ENCODE measurements at regions not wholly inside any gene's neighbourhood (a gene's known extent, or its start where the extent isn't known, plus 50 kb on each side); places are given as distances from the start of the nearest gene placed in this dataset.

- Mint-ChIP-seq H3K36me3 (no peaks in the 10 kb centered on the region), H3K27me3 (peaks cover 0 to 16% (median 8%) of the 10 kb centered on the region in 5 donors), H3K4me1 (no peaks in the 10 kb centered on the region), H3K4me3 (no peak overlapping the region), H3K27ac (no peak overlapping the region), H3K9me3 (no peaks in the 10 kb centered on the region)
- POLR2A ChIA-PET: no interaction called here
- Histone ChIP-seq H3K9me3 (ENCODE audit: control insufficient read depth in 2 of 3, low read length in 3 of 3) (no peaks in the 10 kb centered on the region), H3K4me3 (ENCODE audit: low read length) (no peak overlapping the region), H3K27ac (ENCODE audit: low read depth, low read length) (no peak overlapping the region), H3K27me3 (ENCODE audit: control insufficient read depth in 2 of 2, insufficient read depth in 2 of 2, low read length in 2 of 2) (no peaks in the 10 kb centered on the region), H3K36me3 (ENCODE audit: control insufficient read depth in 2 of 3, insufficient read depth in 3 of 3, low read length in 3 of 3) (no peaks in the 10 kb centered on the region), H3K4me1 (ENCODE audit: control insufficient read depth in 2 of 2, insufficient read depth in 2 of 2, low read length in 2 of 2) (no peaks in the 10 kb centered on the region)
- CTCF ChIA-PET: no interaction called here
- peak; percentile 44 for ATAC-seq
- DNase-seq: no peak
- intact Hi-C loops (cut with micrococcal nuclease): no loop called here
Observed at GRCh38 chr6:97399208-97399607, 116.2 kb upstream of the MMS22L start.

GRCh38 chr6:97401533-97401932 lies 118.5 kb upstream of the MMS22L start:
- ChIA-PET CTCF (no interaction called here), POLR2A (no interaction called here)
- H3K27ac Mint-ChIP-seq: no peak overlapping the region
- Histone ChIP-seq H3K4me3 (ENCODE audit: low read length) (no peak overlapping the region), H3K27me3 (ENCODE audit: control insufficient read depth in 2 of 2, insufficient read depth in 2 of 2, low read length in 2 of 2) (no peaks in the 10 kb centered on the region), H3K9me3 (ENCODE audit: control insufficient read depth in 2 of 3, low read length in 3 of 3) (no peaks in the 10 kb centered on the region), H3K4me1 (ENCODE audit: control insufficient read depth in 2 of 2, insufficient read depth in 2 of 2, low read length in 2 of 2) (no peaks in the 10 kb centered on the region), H3K27ac (ENCODE audit: low read depth, low read length) (no peak overlapping the region), H3K36me3 (ENCODE audit: control insufficient read depth in 2 of 3, insufficient read depth in 3 of 3, low read length in 3 of 3) (no peaks in the 10 kb centered on the region)
- no peaks in the 10 kb centered on the region for H3K4me1 Mint-ChIP-seq
- H3K9me3 Mint-ChIP-seq: no peaks in the 10 kb centered on the region
- H3K36me3 Mint-ChIP-seq: no peaks in the 10 kb centered on the region
- no peak overlapping the region for H3K4me3 Mint-ChIP-seq
- no peak for ATAC-seq
- peaks cover 3 to 9% (median 8%) of the 10 kb centered on the region in 5 donors for H3K27me3 Mint-ChIP-seq
- intact Hi-C loops (cut with micrococcal nuclease): no loop called here
- DNase-seq: no peak

DNA sequence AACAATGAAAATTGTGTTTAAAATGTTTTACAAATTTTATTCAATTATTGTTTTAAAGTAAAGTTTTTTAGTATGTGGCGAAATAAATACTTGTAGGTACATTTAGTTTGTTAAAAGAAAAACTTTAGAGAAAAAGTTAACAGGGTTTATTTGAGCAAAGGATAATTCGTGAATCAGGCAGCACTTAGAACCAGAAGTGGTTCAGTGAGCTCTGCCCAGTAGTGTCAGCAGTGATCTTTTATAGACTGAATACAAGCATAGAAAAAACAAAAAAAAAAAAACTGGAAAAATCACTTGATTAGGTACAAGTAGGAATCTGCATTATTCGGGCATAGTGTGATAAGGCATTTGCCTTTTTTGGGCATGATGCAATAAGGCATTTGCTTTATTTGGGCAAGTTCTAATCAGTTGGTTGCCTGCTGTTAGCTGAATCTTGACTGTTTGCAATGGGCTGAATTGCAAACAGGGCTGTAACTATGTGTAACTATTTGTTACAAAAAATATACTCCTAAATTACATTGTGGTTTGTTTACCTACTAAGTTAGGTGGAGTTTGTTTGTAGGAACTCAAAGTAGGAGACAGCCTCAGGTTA lies 122.9 kb upstream of the MMS22L start:
- no peaks in the 10 kb centered on the region for H3K9me3 ChIP-seq (ENCODE audit: control insufficient read depth in 2 of 3, low read length in 3 of 3)
- no peak overlapping the region for H3K4me3 Mint-ChIP-seq
- H3K4me1 ChIP-seq (ENCODE audit: control insufficient read depth in 2 of 2, insufficient read depth in 2 of 2, low read length in 2 of 2): no peaks in the 10 kb centered on the region
- ChIA-PET CTCF (no interaction called here), POLR2A (no interaction called here)
- H3K27me3 ChIP-seq (ENCODE audit: control insufficient read depth in 2 of 2, insufficient read depth in 2 of 2, low read length in 2 of 2): no peaks in the 10 kb centered on the region
- DNase-seq (no peak), ATAC-seq (no peak)
- H3K9me3 Mint-ChIP-seq: no peaks in the 10 kb centered on the region
- no peak overlapping the region for H3K27ac ChIP-seq (ENCODE audit: low read depth, low read length)
- peaks cover 4 to 19% (median 15%) of the 10 kb centered on the region in 5 donors for H3K27me3 Mint-ChIP-seq
- H3K4me3 ChIP-seq (ENCODE audit: low read length): no peak overlapping the region
- no peaks in the 10 kb centered on the region for H3K4me1 Mint-ChIP-seq
- H3K27ac Mint-ChIP-seq: no peak overlapping the region
- H3K36me3 ChIP-seq (ENCODE audit: control insufficient read depth in 2 of 3, insufficient read depth in 3 of 3, low read length in 3 of 3): no peaks in the 10 kb centered on the region
- no peaks in the 10 kb centered on the region for H3K36me3 Mint-ChIP-seq
- intact Hi-C loops (cut with micrococcal nuclease): no loop called here

- H3K36me3 Mint-ChIP-seq: no peaks in the 10 kb centered on the region
- intact Hi-C loops (cut with micrococcal nuclease): no loop called here
- H3K9me3 Mint-ChIP-seq: no peaks in the 10 kb centered on the region
Observed at GRCh38 chr6:97406633-97407032, 123.6 kb upstream of the MMS22L start.

GRCh38 chr6:97411610-97412009 lies 128.6 kb upstream of the MMS22L start:
- Mint-ChIP-seq H3K9me3 (peaks cover 0 to 4% (median 0%) of the 10 kb centered on the region in 11 donors), H3K27ac (no peak overlapping the region), H3K4me1 (no peaks in the 10 kb centered on the region), H3K36me3 (no peaks in the 10 kb centered on the region), H3K4me3 (no peak overlapping the region), H3K27me3 (peaks cover 4 to 21% (median 7%) of the 10 kb centered on the region in 5 donors)
- Histone ChIP-seq H3K9me3 (ENCODE audit: control insufficient read depth in 2 of 3, low read length in 3 of 3) (no peaks in the 10 kb centered on the region), H3K27ac (ENCODE audit: low read depth, low read length) (no peak overlapping the region), H3K4me1 (ENCODE audit: control insufficient read depth in 2 of 2, insufficient read depth in 2 of 2, low read length in 2 of 2) (no peaks in the 10 kb centered on the region), H3K4me3 (ENCODE audit: low read length) (no peak overlapping the region), H3K27me3 (ENCODE audit: control insufficient read depth in 2 of 2, insufficient read depth in 2 of 2, low read length in 2 of 2) (no peaks in the 10 kb centered on the region), H3K36me3 (ENCODE audit: control insufficient read depth in 2 of 3, insufficient read depth in 3 of 3, low read length in 3 of 3) (no peaks in the 10 kb centered on the region)
- intact Hi-C loops (cut with micrococcal nuclease): no loop called here
- POLR2A ChIA-PET: no interaction called here
- ATAC-seq (no peak), DNase-seq (no peak)
- CTCF ChIA-PET: no interaction called here

More at GRCh38 chr6:97406633-97407032, 123.6 kb upstream of the MMS22L start:
- CTCF ChIA-PET: no interaction called here
- peaks cover 4 to 19% (median 15%) of the 10 kb centered on the region in 5 donors for H3K27me3 Mint-ChIP-seq
- no peaks in the 10 kb centered on the region for H3K36me3 ChIP-seq (ENCODE audit: control insufficient read depth in 2 of 3, insufficient read depth in 3 of 3, low read length in 3 of 3)
- no peaks in the 10 kb centered on the region for H3K9me3 ChIP-seq (ENCODE audit: control insufficient read depth in 2 of 3, low read length in 3 of 3)
- POLR2A ChIA-PET: no interaction called here
- no peaks in the 10 kb centered on the region for H3K27me3 ChIP-seq (ENCODE audit: control insufficient read depth in 2 of 2, insufficient read depth in 2 of 2, low read length in 2 of 2)
- H3K4me1 Mint-ChIP-seq: no peaks in the 10 kb centered on the region
- no peak for ATAC-seq
- no peak overlapping the region for H3K4me3 Mint-ChIP-seq
- no peak for DNase-seq
- no peaks in the 10 kb centered on the region for H3K4me1 ChIP-seq (ENCODE audit: control insufficient read depth in 2 of 2, insufficient read depth in 2 of 2, low read length in 2 of 2)
- no peak overlapping the region for H3K27ac ChIP-seq (ENCODE audit: low read depth, low read length)
- no peak overlapping the region for H3K27ac Mint-ChIP-seq
- H3K4me3 ChIP-seq (ENCODE audit: low read length): no peak overlapping the region

DNA sequence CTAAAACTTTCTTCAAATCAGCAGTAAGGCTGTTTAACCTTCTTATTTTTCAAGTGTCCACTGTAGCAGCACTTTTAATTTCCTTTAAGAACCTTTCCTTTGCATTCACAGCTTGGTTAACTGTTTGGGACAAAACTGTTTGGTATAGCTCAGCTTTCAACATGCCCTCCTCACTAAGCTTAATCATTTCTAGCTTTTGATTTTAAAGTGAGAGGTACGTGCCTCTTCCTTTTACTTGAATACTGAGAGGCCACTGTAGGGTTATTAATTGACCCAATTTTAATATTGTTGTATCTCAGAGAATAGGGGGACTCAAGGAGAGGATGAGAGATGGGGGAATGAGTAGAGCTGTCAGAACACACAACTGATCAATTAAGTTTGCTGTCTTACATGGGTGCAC lies 129.5 kb upstream of the MMS22L start:
- Mint-ChIP-seq H3K4me3 (no peak overlapping the region), H3K27me3 (peaks cover 4 to 16% (median 5%) of the 10 kb centered on the region in 5 donors), H3K36me3 (no peaks in the 10 kb centered on the region), H3K4me1 (no peaks in the 10 kb centered on the region), H3K27ac (no peak overlapping the region), H3K9me3 (peaks cover 0 to 6% (median 0%) of the 10 kb centered on the region in 11 donors)
- intact Hi-C loops (cut with micrococcal nuclease): no loop called here
- no peak overlapping the region for H3K4me3 ChIP-seq (ENCODE audit: low read length)
- no peak for ATAC-seq
- no peaks in the 10 kb centered on the region for H3K4me1 ChIP-seq (ENCODE audit: control insufficient read depth in 2 of 2, insufficient read depth in 2 of 2, low read length in 2 of 2)
- no peaks in the 10 kb centered on the region for H3K27me3 ChIP-seq (ENCODE audit: control insufficient read depth in 2 of 2, insufficient read depth in 2 of 2, low read length in 2 of 2)
- no peaks in the 10 kb centered on the region for H3K36me3 ChIP-seq (ENCODE audit: control insufficient read depth in 2 of 3, insufficient read depth in 3 of 3, low read length in 3 of 3)
- ChIA-PET POLR2A (no interaction called here), CTCF (no interaction called here)
- H3K27ac ChIP-seq (ENCODE audit: low read depth, low read length): no peak overlapping the region
- no peak for DNase-seq
- H3K9me3 ChIP-seq (ENCODE audit: control insufficient read depth in 2 of 3, low read length in 3 of 3): no peaks in the 10 kb centered on the region

DNA sequence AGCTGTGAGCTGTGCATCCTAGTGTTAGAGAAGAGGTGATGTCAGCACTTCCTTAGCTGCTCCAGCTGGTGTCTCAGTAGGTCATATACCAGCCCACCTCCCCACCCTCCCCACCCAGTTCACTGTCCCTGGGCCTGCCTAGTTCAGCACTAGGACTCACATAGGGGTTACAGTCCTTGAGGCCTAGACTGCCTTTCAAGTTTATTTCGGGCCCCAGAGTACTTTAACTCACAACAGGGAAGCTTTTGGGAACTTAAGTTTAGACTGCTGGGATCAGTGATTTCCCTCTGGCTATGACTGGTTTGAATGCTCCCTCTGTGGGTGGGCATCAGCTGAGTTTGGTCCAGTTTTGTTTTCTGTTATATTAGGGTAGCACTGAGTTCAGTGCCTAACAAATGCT lies 139.2 kb upstream of the MMS22L start:
- no peaks in the 10 kb centered on the region for H3K4me1 ChIP-seq (ENCODE audit: control insufficient read depth in 2 of 2, insufficient read depth in 2 of 2, low read length in 2 of 2)
- H3K9me3 ChIP-seq (ENCODE audit: control insufficient read depth in 2 of 3, low read length in 3 of 3): no peaks in the 10 kb centered on the region
- CTCF ChIA-PET: no interaction called here
- no peaks in the 10 kb centered on the region for H3K36me3 ChIP-seq (ENCODE audit: control insufficient read depth in 2 of 3, insufficient read depth in 3 of 3, low read length in 3 of 3)
- H3K4me3 ChIP-seq (ENCODE audit: low read length): no peak overlapping the region
- H3K4me3 Mint-ChIP-seq: no peak overlapping the region
- DNase-seq (no peak), ATAC-seq (no peak)
- H3K27ac ChIP-seq (ENCODE audit: low read depth, low read length): no peak overlapping the region
- no peaks in the 10 kb centered on the region for H3K27me3 ChIP-seq (ENCODE audit: control insufficient read depth in 2 of 2, insufficient read depth in 2 of 2, low read length in 2 of 2)
- no peak overlapping the region for H3K27ac Mint-ChIP-seq
- POLR2A ChIA-PET: no interaction called here
- H3K9me3 Mint-ChIP-seq: peaks cover 0 to 22% (median 12%) of the 10 kb centered on the region in 11 donors
- peaks cover 0 to 6% (median 0%) of the 10 kb centered on the region in 5 donors for H3K36me3 Mint-ChIP-seq
- intact Hi-C loops (cut with micrococcal nuclease): no loop called here
- peaks cover 2 to 24% (median 19%) of the 10 kb centered on the region in 5 donors for H3K27me3 Mint-ChIP-seq
- peaks cover 0 to 1% (median 0%) of the 10 kb centered on the region in 7 donors for H3K4me1 Mint-ChIP-seq
